ENCODE measurements at regions not wholly inside any gene's neighbourhood (a gene's known extent, or its start where the extent isn't known, plus 50 kb on each side); places are given as distances from the start of the nearest gene placed in this dataset.

GRCh38 chr2:64399521-64399920 lies 54.4 kb upstream of the LGALSL start:
- no peak for TF ChIP-seq CTCF (IDR thresholded peaks at IDR 0.05; ENCODE audit: low read depth, low read length, missing control alignments)
- no peak overlapping the region for H3K4me3 ChIP-seq (replicated peaks; ENCODE audit: low read depth, low read length)
- DNase-seq (ENCODE audit: extremely low read depth, low read depth) = no peak

GRCh38 chr2:64400105-64400728 lies 53.7 kb upstream of the LGALSL start:
- no peak for DNase-seq (ENCODE audit: extremely low read depth, low read depth)
- H3K4me3 ChIP-seq (replicated peaks; ENCODE audit: low read depth, low read length) = no peak overlapping the region
- no peak for TF ChIP-seq CTCF (IDR thresholded peaks at IDR 0.05; ENCODE audit: low read depth, low read length, missing control alignments)

GRCh38 chr2:64400733-64401528 lies 53.0 kb upstream of the LGALSL start:
- DNase-seq (ENCODE audit: extremely low read depth, low read depth) = no peak
- H3K4me3 ChIP-seq (replicated peaks; ENCODE audit: low read depth, low read length) = no peak overlapping the region
- TF ChIP-seq CTCF (IDR thresholded peaks at IDR 0.05; ENCODE audit: low read depth, low read length, missing control alignments) = no peak

GRCh38 chr2:64401529-64401880 lies 52.5 kb upstream of the LGALSL start:
- TF ChIP-seq CTCF (IDR thresholded peaks at IDR 0.05; ENCODE audit: low read depth, low read length, missing control alignments) = no peak
- no peak overlapping the region for H3K4me3 ChIP-seq (replicated peaks; ENCODE audit: low read depth, low read length)
- DNase-seq (ENCODE audit: extremely low read depth, low read depth) = no peak

GRCh38 chr2:64402876-64403275 lies 51.1 kb upstream of the LGALSL start:
- no peak for TF ChIP-seq CTCF (IDR thresholded peaks at IDR 0.05; ENCODE audit: low read depth, low read length, missing control alignments)
- no peak for DNase-seq (ENCODE audit: extremely low read depth, low read depth)
- H3K4me3 ChIP-seq (replicated peaks; ENCODE audit: low read depth, low read length) = no peak overlapping the region

- no peak overlapping the region for H3K4me3 ChIP-seq (replicated peaks; ENCODE audit: low read depth, low read length)
- no peak for TF ChIP-seq CTCF (IDR thresholded peaks at IDR 0.05; ENCODE audit: low read depth, low read length, missing control alignments)
- no peak for DNase-seq (ENCODE audit: extremely low read depth, low read depth)
These were observed 50.5 kb upstream of the LGALSL start for GRCh38 chr2:64403426-64403825.
